ENCODE measurements at regions not wholly inside any gene's neighbourhood (a gene's known extent, or its start where the extent isn't known, plus 50 kb on each side); places are given as distances from the start of the nearest gene placed in this dataset.

DNA sequence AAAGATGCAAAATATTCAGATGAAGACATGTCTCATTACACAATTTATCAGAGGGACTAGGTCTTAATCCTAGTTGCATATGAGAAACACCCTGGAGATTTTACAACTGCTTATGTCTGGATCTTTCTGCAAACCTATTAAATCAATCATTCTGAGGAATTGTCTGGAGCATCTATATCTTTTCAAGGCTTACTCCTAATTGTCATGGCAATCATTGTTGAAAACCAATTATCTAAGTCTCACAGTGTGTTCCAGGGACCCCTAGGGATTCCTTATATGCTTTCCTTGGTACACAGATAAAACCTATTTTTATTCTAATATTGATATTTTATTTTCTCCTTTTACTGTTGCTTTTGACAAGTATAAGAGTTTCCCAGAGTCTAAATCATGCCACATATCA, 696.9 kb upstream of the EYS start (continued):
- no peak for TF ChIP-seq SIX5 (IDR thresholded peaks at IDR 0.05; ENCODE audit: low read depth, low read length, severe bottlenecking)

GRCh38 chr6:66402873-66403272, 695.8 kb upstream of the EYS start:
- TF ChIP-seq ZNF592 (IDR thresholded peaks at IDR 0.05) (no peak), LARP7 (IDR thresholded peaks at IDR 0.05) (no peak)
- WGBS (ENCODE audit: insufficient coverage, insufficient replicate concordance, low lambda C conversion rate, missing lambda C conversion rate) = 0% methylated on average over 1 of the region's 1 CpG
- SMC1A ChIA-PET (ENCODE audit: uncharacterized antibody, unreplicated experiment) = interaction anchor here (0.7 kb wide), 1 partner anchor 14 kb away, joined by 3 read pairs; no protein-coding TSS in a partner anchor
- no peaks in the 10 kb centered on the region for H4K20me1 ChIP-seq (ENCODE audit: control insufficient read depth, insufficient read depth)
- BruUV-seq (replicated peaks) = no TSS peak
- POLR2A ChIA-PET = interaction anchor here (0.6 kb wide), 1 partner anchor 196 kb away, joined by 8 read pairs; no protein-coding TSS in a partner anchor
- no peaks in the 10 kb centered on the region for H3K27me3 ChIP-seq (replicated peaks in 1 of 2; ENCODE audit: control insufficient read depth in 2 of 2, insufficient read depth in 2 of 2, low read length in 1 of 2)
- no peak overlapping the region for H3K9ac ChIP-seq (ENCODE audit: control insufficient read depth, insufficient read depth, low read length)
- intact Hi-C loops (cut with micrococcal nuclease; ENCODE audit: unreplicated experiment) = no loop called here
- H3K79me2 ChIP-seq (ENCODE audit: control insufficient read depth, insufficient read depth, low read length) = no peaks in the 10 kb centered on the region
- no peaks in the 10 kb centered on the region for H3K36me3 ChIP-seq (ENCODE audit: control insufficient read depth in 2 of 2, insufficient read depth in 2 of 2, low read length in 1 of 2)
- H3K27ac ChIP-seq (ENCODE audit: control insufficient read depth, insufficient read depth) = no peak overlapping the region
- in situ Hi-C loops (cut with MboI) = no loop called here
- ATAC-seq (no peak), FAIRE-seq (no peak), DNase-seq (ENCODE audit: low read depth, low spot score) (no peak)
- no peak overlapping the region for H3K4me2 ChIP-seq (ENCODE audit: control insufficient read depth, insufficient read depth)
- CTCF ChIA-PET = interaction anchor here (0.9 to 1.2 kb wide), 2 partner anchors 8 to 12 kb away, joined by 3 read pairs; no protein-coding TSS in a partner anchor
- H3K9me3 ChIP-seq (replicated peaks; ENCODE audit: control insufficient read depth, insufficient read depth, low read length) = no peaks in the 10 kb centered on the region
- RAD21 ChIA-PET (ENCODE audit: unreplicated experiment) = no interaction called here
- H2AFZ ChIP-seq (ENCODE audit: control insufficient read depth, low read depth, low read length) = no peak overlapping the region
- no peaks in the 10 kb centered on the region for H3K4me1 ChIP-seq (ENCODE audit: control insufficient read depth, insufficient read depth, low read length)
- no peak overlapping the region for H3K4me3 ChIP-seq
